Neuronal stem cell (in vitro differentiated cells): ENCODE measurements at regions not wholly inside any gene's neighbourhood (a gene's known extent, or its start where the extent isn't known, plus 50 kb on each side); places are given as distances from the start of the nearest gene placed in this dataset.
A peak's percentile ranks its signal among the peaks of the same experiment; 100 is the strongest.

ENCODE experiments used
- DNase-seq: peaks from one replicate; pipeline ENCODE4 v3.0.0-alpha.2; 2013; ENCODE audit warnings: low spot score
- H2AFZ ChIP-seq: one replicate; pipeline ENCODE4 v1.6.1; 2013; ENCODE audit warnings: mild to moderate bottlenecking, low read length, inconsistent platforms
- H2AK5ac ChIP-seq: 2 replicates; pipeline ENCODE4 v1.6.1; 2013; ENCODE audit warnings: low read depth, mild to moderate bottlenecking, inconsistent platforms, low read length, moderate library complexity, mixed read lengths
- H2BK120ac ChIP-seq: 2 replicates; pipeline ENCODE4 v1.6.1; 2013; ENCODE audit warnings: low read depth, mild to moderate bottlenecking, inconsistent platforms, low read length, moderate library complexity, mixed read lengths
- H2BK12ac ChIP-seq: one replicate; pipeline ENCODE4 v1.6.1; 2013; ENCODE audit warnings: low read length, inconsistent platforms
- H2BK15ac ChIP-seq: 2 replicates; pipeline ENCODE4 v1.6.1; 2013; ENCODE audit warnings: mild to moderate bottlenecking, low read length, inconsistent platforms, mixed read lengths
- H2BK5ac ChIP-seq: one replicate; pipeline ENCODE4 v1.6.1; 2013; ENCODE audit warnings: inconsistent platforms, mild to moderate bottlenecking, low read length, moderate library complexity
- H3K14ac ChIP-seq: one replicate; pipeline ENCODE4 v1.6.1; 2013; ENCODE audit warnings: low read length, inconsistent platforms
- H3K18ac ChIP-seq: 2 replicates; pipeline ENCODE4 v1.6.1; 2013; ENCODE audit warnings: low read length, inconsistent platforms
- H3K23ac ChIP-seq: 2 replicates; pipeline ENCODE4 v1.6.1; 2013; ENCODE audit warnings: low read depth, mild to moderate bottlenecking, mixed read lengths, low read length, inconsistent platforms; ENCODE audit not compliant: poor library complexity
- H3K27ac ChIP-seq: replicated peaks from 3 replicates; pipeline ENCODE4 v1.5.1; 2013; ENCODE audit warnings: low read length, inconsistent platforms
- H3K27me3 ChIP-seq, 3 experiments: 2 replicates each; pipeline ENCODE4 v1.6.1; 2013; ENCODE audit warnings: low read length in 3 of 3, mild to moderate bottlenecking in 2 of 3, inconsistent platforms in 1 of 3, low read depth in 1 of 3, mixed read lengths in 1 of 3, moderate library complexity in 1 of 3; ENCODE audit not compliant: control insufficient read depth in 3 of 3, insufficient read depth in 3 of 3
- H3K36me3 ChIP-seq, 2 donors: replicated peaks in 1 of 2; 2 replicates each; pipeline ENCODE4 v1.6.1; 2013; ENCODE audit warnings: low read length in 2 of 2; ENCODE audit not compliant: control insufficient read depth in 2 of 2, insufficient read depth in 2 of 2
- H3K4ac ChIP-seq: 2 replicates; pipeline ENCODE4 v1.6.1; 2013; ENCODE audit warnings: inconsistent platforms, mild to moderate bottlenecking, low read length, moderate library complexity
- H3K4me1 ChIP-seq, 2 donors: 1 replicate in 1 of 2; 2 replicates in 1 of 2; pipeline ENCODE4 v1.6.1; 2013; ENCODE audit warnings: low read length in 2 of 2, low read depth in 1 of 2; ENCODE audit not compliant: control insufficient read depth in 2 of 2, insufficient read depth in 1 of 2
- H3K4me2 ChIP-seq: one replicate; pipeline ENCODE4 v1.6.1; 2013; ENCODE audit warnings: mild to moderate bottlenecking, low read length, inconsistent platforms; ENCODE audit not compliant: insufficient read depth, poor library complexity, severe bottlenecking
- H3K4me3 ChIP-seq, 2 donors: 2 replicates each; pipeline ENCODE4 v1.5.1; 2013; ENCODE audit warnings: low read length in 2 of 2, mild to moderate bottlenecking in 2 of 2, inconsistent platforms in 1 of 2, moderate library complexity in 1 of 2
- H3K79me1 ChIP-seq: one replicate; pipeline ENCODE4 v1.6.1; 2013; ENCODE audit warnings: low read depth, mild to moderate bottlenecking, inconsistent platforms, low read length, moderate library complexity
- H3K9ac ChIP-seq: one replicate; pipeline ENCODE4 v1.6.1; 2013; ENCODE audit warnings: mild to moderate bottlenecking, low read depth, low read length, inconsistent platforms; ENCODE audit not compliant: poor library complexity
- H3K9me3 ChIP-seq, 2 donors: replicated peaks in 1 of 2; 2 replicates each; pipeline versions ENCODE3 to v1.6.1; 2013; ENCODE audit warnings: low read length in 2 of 2, mild to moderate bottlenecking in 2 of 2, inconsistent platforms in 1 of 2, low read depth in 1 of 2, mixed read lengths in 1 of 2, moderate library complexity in 1 of 2; ENCODE audit not compliant: control insufficient read depth in 2 of 2, insufficient read depth in 1 of 2
- H4K8ac ChIP-seq: one replicate; pipeline ENCODE4 v1.6.1; 2013; ENCODE audit warnings: low read depth, mild to moderate bottlenecking, inconsistent platforms, low read length, moderate library complexity
- H4K91ac ChIP-seq: one replicate; pipeline ENCODE4 v1.6.1; 2013; ENCODE audit warnings: low read length, low read depth, mild to moderate bottlenecking, inconsistent platforms; ENCODE audit not compliant: poor library complexity
- WGBS, 2 donors: extraction: QIAGEN DNeasy Blood & Tissue Kit; methylation state at CpG; one replicate each; pipeline ENCODE4 v1.1.7; 2013; ENCODE audit warnings: missing lambda C conversion rate in 2 of 2, mixed read lengths in 1 of 2; ENCODE audit not compliant: insufficient read length in 2 of 2, insufficient replicate concordance in 1 of 2; ENCODE audit errors: extremely low coverage in 2 of 2; 5-methylcytosine and 5-hydroxymethylcytosine counted together

DNA sequence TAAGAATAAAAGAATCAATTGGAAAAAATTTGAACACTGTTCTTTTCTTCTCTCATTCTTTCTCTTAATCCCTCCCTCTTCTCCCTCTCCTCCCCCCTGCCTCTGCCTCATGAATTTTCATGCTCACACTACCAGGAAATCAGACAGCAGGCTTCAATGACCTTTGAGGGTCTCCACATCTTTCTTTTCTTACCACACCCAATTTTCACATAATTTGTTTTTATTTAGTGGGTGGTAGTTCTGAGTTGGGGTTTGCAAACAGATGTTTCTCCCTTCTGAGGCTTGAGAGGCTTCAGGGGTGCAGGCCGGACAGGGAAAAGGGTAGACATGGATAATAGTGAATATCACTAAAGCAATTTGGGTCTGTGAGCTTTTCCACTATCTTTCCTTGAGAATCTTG is 95.5 kb downstream of the SPATA19 start:
- Histone ChIP-seq H3K36me3 (no peaks in the 10 kb centered on the region), H3K18ac (no peak overlapping the region), H3K9me3 (no peaks in the 10 kb centered on the region), H2BK5ac (no peak overlapping the region), H3K9ac (no peak overlapping the region), H3K4me2 (no peak overlapping the region), H4K91ac (no peak overlapping the region), H4K8ac (no peak overlapping the region), H3K27ac (no peak overlapping the region), H2BK12ac (no peak overlapping the region), H3K23ac (no peak overlapping the region), H3K4ac (no peak overlapping the region), H2AFZ (no peak overlapping the region), H2BK120ac (no peak overlapping the region), H3K79me1 (no peaks in the 10 kb centered on the region), H3K27me3 (no peaks in the 10 kb centered on the region), H3K14ac (no peak overlapping the region), H3K4me1 (peaks cover 1 to 4% of the 10 kb centered on the region in 2 donors), H3K4me3 (no peak overlapping the region), H2BK15ac (no peak overlapping the region), H2AK5ac (no peak overlapping the region)
- no peak for DNase-seq
- WGBS, 2 donors, result no CpG with 5 or more reads among the region's 1 CpG

GRCh38 chr11:133747409-133747808 is 97.9 kb downstream of the SPATA19 start:
- DNase-seq, result no peak
- Histone ChIP-seq H3K79me1 (no peaks in the 10 kb centered on the region), H3K18ac (peak overlapping the region; percentile 78), H2BK15ac (no peak overlapping the region), H3K4me1 (peaks cover 1 to 4% of the 10 kb centered on the region in 2 donors), H4K8ac (peak overlapping the region; percentile 77), H3K23ac (peak overlapping the region; percentile 62), H3K27ac (no peak overlapping the region), H3K9ac (peak overlapping the region; percentile 83), H3K14ac (peak overlapping the region; percentile 78), H3K4me3 (no peak overlapping the region), H3K36me3 (no peaks in the 10 kb centered on the region), H2BK5ac (no peak overlapping the region), H3K4me2 (no peak overlapping the region), H4K91ac (no peak overlapping the region), H3K27me3 (no peaks in the 10 kb centered on the region), H2AK5ac (peak overlapping the region; percentile 40), H2BK120ac (peak overlapping the region; percentile 26), H3K4ac (no peak overlapping the region), H2BK12ac (peak overlapping the region; percentile 91), H2AFZ (no peak overlapping the region), H3K9me3 (no peaks in the 10 kb centered on the region)
- WGBS, 2 donors, result 100% methylated on average over 2 of the region's 13 CpGs; no CpG with 5 or more reads in 1 of the 2 donors

DNA sequence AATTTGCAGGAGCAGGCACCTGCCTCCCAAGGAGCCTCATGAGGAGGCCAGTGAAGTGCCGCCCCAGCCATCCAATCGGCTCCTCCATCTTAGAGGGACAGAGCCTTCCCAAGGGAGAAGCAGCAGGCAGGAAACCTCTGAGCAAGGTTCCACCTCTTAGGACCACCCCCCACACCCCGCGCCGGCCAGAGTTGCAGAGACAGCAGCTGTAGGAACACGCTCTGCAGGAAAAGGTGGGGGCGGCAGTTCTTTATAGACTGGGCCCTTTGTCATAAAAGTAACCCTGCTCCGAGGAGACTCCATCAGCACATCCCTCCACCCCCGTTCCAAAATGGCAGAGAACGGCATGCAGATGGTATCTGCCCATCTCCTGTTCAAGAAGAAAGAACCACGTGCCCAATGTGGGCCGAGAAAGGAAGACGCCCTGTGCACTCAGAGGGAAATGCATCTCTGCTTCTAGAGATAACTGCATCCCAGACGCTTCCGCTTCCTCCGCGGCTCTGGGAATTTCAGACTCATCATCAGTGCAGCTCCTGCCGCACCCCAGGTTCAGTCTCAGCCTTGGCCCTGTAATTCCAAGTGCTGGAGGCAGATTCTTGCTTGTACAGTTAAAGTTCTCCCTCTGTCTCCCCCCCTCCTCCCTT is 98.5 kb downstream of the SPATA19 start:
- Histone ChIP-seq H3K79me1 (no peaks in the 10 kb centered on the region), H2AFZ (no peak overlapping the region), H2AK5ac (no peak overlapping the region), H2BK120ac (no peak overlapping the region), H3K4me2 (no peak overlapping the region), H4K91ac (no peak overlapping the region), H3K27me3 (no peaks in the 10 kb centered on the region), H3K23ac (no peak overlapping the region), H3K4me3 (no peak overlapping the region), H3K4me1 (peaks cover 1 to 4% of the 10 kb centered on the region in 2 donors), H2BK5ac (no peak overlapping the region), H3K9me3 (no peaks in the 10 kb centered on the region), H4K8ac (no peak overlapping the region), H3K18ac (peak overlapping the region; percentile 22), H3K4ac (no peak overlapping the region), H3K27ac (no peak overlapping the region), H3K36me3 (no peaks in the 10 kb centered on the region), H2BK12ac (no peak overlapping the region), H2BK15ac (no peak overlapping the region), H3K14ac (no peak overlapping the region), H3K9ac (no peak overlapping the region)
- WGBS, 2 donors, result no CpG with 5 or more reads among the region's 18 CpGs
- no peak for DNase-seq

- no CpG with 5 or more reads among the region's 4 CpGs for WGBS, 2 donors
- DNase-seq, result no peak
- H2AK5ac ChIP-seq, result no peak overlapping the region
These were observed 99.5 kb downstream of the SPATA19 start for GRCh38 chr11:133745791-133746190.

More at GRCh38 chr11:133745791-133746190, 99.5 kb downstream of the SPATA19 start:
- Histone ChIP-seq H3K27ac (no peak overlapping the region), H2BK12ac (no peak overlapping the region), H3K79me1 (no peaks in the 10 kb centered on the region), H3K4ac (no peak overlapping the region), H2BK120ac (no peak overlapping the region), H3K36me3 (no peaks in the 10 kb centered on the region), H3K27me3 (no peaks in the 10 kb centered on the region), H2BK5ac (no peak overlapping the region), H4K91ac (no peak overlapping the region), H3K4me3 (no peak overlapping the region), H3K4me1 (peaks cover 3 to 4% of the 10 kb centered on the region in 2 donors), H2BK15ac (no peak overlapping the region), H3K9ac (no peak overlapping the region), H2AFZ (peak overlapping the region; percentile 24), H3K18ac (no peak overlapping the region), H3K4me2 (no peak overlapping the region), H3K14ac (no peak overlapping the region), H3K9me3 (peaks cover 0 to 2% of the 10 kb centered on the region in 2 donors), H4K8ac (no peak overlapping the region), H3K23ac (no peak overlapping the region)
